HG02943 (cell line): ENCODE measurements at regions not wholly inside any gene's neighbourhood (a gene's known extent, or its start where the extent isn't known, plus 50 kb on each side); places are given as distances from the start of the nearest gene placed in this dataset.
A peak's percentile ranks its signal among the peaks of the same experiment; 100 is the strongest.

Source experiments
- ATAC-seq: cut with Tn5 transposase; IDR thresholded peaks from one replicate; pipeline ENCODE4 v1.9.1; 2021; ENCODE audit warnings: mild to moderate bottlenecking, low read depth, moderate library complexity; ENCODE audit not compliant: unreplicated experiment

DNA sequence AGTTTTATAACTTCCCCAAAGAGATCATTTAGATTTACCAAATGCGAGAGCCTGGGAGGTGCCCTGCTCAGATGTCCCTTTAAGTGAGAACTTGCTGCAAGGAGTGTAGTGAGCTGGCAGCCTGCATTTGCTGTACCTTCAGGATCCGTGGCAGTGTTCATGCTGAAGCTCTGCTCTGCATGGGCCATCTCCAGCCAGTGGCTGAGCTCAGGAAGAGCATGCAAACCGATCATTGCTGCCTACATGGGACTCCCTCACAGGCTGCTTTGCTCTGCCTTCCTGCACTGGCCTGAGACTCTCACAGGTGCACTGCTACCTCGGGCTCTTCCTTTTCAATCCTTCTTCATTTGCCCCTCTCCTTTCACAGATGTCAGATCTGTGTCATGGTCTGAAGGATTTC lies 152.0 kb upstream of the SFRP2 start:
- ATAC-seq = no peak

DNA sequence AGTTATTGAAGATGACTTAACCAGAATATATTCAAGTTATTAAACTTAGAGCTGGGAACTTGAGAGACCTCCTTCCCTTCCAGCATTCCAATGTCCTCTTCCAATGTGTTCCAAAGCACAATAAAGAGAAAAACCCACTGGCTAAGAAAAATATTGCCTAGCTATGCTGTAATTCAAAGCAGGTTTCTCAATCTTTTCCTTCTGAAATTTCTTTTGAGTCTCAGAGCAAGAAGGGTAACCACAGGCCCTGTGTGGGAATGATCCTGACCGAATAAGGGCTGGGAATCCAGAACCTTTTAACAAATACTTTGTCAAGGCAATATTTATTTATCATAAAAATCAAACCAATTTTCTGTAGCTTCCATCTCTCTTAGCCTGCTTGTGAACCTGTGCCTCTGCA lies 150.7 kb upstream of the SFRP2 start:
- ATAC-seq = no peak

DNA sequence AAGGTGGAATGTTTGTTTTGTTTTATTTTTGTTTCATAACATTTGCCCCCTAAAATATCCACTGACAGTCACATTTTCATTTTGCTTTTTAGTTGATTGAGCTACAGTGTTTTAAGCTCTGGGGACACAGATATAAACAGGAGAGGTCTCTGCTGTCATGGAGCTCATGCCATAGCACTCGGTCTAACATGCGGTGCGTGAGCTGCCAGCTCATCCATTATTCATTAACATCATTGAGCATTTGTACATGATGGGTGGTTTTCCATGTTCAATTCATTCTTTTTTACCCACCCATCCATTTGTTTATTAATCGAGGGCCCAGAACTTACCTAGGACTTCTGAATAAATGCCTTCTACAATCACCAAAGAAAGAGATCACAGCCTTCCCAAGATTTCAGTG lies 150.1 kb upstream of the SFRP2 start:
- no peak for ATAC-seq

DNA sequence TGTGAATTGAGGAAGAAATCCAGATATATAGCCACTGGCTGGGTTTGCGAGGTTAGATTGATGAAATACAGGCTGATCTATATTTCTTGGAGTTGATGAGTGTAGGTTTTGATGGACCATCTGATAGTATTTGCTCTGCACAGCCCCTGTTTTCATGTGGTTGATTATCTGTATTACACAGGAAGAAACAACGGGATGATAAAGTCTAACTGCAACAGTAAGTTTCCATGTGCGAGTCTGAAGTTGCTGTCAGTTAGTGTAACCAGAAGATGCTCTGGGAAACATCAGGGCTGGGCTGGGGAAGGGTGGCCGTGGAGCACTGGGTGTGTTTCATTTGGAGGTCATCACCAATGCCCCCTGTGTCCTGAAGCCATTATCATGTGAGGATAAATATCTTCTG lies 148.4 kb upstream of the SFRP2 start:
- no peak for ATAC-seq

DNA sequence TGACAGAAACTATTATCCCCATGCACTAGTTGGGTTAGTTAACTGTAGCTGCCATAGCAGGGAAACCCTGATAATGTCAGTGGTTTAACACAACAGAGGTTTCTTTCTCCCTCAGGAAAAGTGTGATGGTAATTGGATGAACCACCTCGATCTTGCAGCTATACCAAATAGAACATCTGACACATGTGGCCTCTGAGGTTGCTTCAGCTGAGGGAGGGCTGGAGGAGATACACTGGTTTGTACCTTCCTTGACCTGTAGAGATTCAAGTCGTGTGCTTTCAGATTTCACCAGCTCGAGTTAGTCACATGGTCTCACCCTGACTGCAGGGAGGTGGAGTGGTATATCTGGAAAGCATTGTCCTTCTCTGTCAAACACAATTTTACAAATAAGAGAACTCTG lies 147.2 kb upstream of the SFRP2 start:
- ATAC-seq = no peak

DNA sequence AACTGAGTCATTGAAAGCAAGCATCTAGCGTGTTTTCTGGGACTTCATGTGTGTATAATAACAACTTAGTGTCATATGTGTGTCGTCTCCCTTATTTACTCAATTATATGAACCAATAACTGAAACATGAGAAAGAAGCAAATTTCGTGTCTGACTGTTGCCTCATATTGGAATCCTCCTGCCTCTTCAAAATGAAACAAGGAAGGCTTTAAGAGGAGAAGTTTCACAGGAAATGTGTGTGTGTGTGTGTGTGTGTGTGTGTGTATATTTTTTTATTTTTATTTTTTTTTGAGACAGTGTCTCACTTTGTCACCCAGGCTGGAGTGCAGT lies 145.8 kb upstream of the SFRP2 start:
- ATAC-seq = no peak

DNA sequence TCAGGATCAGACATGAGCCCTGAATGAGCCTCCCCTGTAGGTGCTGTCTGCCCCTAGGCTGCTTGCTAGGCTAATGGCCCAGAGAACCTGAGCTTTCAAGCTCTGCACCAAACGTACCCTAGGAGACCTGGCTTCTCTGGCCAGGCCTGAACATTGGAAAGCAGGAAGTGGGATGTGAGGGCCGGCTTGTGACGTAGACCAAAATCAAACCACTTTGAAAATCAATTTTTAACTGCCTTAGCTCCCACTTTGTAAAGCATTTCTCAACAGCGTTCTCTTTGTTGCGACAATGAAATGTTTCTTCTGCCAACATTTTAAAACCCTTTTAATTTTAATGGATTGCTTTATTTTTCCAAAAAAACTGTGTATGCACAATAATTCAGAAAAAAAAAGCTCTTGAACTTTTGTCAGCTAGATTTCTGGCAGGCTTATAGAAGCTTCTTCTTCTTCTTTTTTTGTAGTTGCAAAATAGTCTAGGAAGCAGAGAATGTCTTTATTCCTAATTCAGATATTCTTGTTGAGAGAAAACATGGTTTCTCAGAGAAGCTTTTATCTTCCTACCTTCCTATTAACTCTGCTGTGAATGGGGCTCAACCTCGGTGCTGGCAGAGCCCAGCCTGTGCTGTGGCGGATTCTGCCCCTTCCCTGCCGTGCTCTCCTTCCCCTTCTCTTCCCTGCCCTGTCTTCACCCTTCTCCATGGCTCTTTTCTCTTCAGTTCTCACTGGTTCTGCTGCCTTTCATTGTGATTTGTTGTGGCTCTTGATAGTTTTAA lies 145.2 kb upstream of the SFRP2 start:
- ATAC-seq = no peak

GRCh38 chr4:153931804-153932203 lies 142.9 kb upstream of the SFRP2 start:
- ATAC-seq = no peak

- no peak for ATAC-seq
Observed at GRCh38 chr4:153929675-153930074, 140.8 kb upstream of the SFRP2 start.

- ATAC-seq = no peak
Observed at GRCh38 chr4:153927451-153927850, 138.6 kb upstream of the SFRP2 start.

DNA sequence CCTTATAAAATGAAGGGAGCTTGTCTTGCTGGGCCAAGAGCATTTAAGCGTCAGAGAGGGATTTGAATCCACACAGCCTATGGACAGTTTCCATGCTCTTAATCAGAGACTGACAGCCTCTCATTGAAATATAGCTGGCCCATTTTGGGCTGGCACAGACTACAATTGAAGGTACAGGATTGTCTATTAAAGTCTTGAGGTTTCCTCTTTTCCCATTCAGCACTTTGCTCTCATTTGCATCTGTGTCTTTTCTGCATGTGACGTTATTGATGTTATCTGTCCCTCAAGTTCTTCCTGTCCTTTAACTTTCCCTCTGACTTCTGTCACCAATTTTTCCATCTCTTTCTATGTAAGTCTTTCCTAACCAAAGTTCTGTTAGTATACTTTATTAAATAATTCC lies 133.3 kb upstream of the SFRP2 start:
- no peak for ATAC-seq

- no peak for ATAC-seq
Observed at GRCh38 chr4:153919667-153920066, 130.8 kb upstream of the SFRP2 start.

- peak; percentile 96 for ATAC-seq
Observed at GRCh38 chr4:153916273-153916755, 127.4 kb upstream of the SFRP2 start.

DNA sequence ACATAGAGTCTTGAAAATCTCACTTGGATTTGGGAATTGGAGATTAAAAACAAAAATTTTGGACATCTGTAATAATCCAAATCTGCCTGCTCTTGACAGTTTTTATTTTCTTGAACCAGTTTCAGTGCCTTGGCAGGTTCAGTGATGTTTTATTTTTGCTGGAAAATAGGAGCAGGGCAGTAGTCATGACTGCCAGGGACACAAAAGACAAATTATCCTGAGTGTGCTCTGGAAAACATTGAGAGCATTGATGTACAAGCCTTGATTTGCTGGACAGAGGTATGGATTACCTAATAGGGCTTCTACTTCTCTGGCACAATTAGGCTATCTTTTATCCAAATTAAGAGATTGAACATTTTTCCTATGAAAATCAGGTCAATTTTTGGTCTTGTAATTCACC lies 123.4 kb upstream of the SFRP2 start:
- ATAC-seq = no peak

- no peak for ATAC-seq
Observed at GRCh38 chr4:153909672-153910071, 120.8 kb upstream of the SFRP2 start.

DNA sequence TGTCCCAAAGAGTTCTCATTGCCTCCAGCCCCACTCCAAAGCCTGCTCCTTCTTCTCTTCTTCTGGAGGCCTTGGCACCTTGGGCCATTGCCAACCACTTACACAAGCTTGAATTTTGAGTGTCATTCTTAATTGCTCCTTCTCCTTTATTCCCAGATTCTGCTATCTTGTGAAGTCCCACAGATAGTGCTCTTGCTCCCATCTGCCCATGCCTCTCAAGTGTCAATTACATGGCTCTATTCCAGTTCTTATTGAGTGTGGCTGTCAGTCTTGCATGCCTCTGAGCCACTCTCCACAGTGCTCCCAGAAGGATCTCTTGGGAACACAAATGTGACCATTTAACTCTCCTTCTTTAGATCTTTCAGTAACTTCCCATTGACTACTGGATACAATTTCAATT lies 117.3 kb upstream of the SFRP2 start:
- no peak for ATAC-seq

- no peak for ATAC-seq
Observed at GRCh38 chr4:153905231-153905630, 116.3 kb upstream of the SFRP2 start.

GRCh38 chr4:153904011-153904410 lies 115.1 kb upstream of the SFRP2 start:
- no peak for ATAC-seq

DNA sequence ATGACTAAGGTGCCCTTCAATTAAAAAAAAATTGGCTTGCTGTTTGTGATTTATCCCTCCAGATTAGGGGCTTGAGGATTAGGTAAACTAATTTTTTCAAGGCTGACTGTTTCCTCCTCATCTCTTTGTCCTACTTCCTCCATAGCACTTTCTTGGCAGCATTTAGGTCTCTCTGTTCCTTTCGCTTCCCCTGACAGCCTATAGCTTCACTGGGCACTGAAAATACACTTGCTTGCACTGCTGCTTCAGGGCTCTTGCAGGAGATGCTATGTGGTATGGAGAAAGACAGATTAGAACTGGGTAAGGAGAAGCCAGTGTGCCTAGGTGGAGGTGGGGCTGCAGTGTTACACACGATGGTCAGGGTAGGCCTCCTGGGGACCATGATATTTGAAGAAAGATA lies 112.3 kb upstream of the SFRP2 start:
- no peak for ATAC-seq

DNA sequence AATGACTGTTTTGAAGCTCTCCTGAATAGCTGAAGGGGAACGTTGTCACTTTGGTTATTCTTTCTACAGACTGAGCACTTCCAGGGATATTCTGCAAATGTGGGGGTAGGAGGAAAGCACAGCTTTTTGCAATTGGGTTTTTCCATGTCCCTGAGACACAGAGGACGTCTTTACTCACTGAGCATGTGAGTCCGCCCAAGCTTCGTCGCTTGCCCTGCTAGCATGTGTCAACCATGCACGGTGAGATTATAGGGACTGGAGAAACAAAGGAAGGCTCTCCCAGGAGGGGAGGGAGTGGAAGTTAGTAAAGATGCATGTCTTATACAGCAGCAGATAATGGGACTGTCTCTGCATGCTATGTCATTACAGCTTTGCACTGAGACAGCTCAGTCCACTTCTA lies 111.5 kb upstream of the SFRP2 start:
- ATAC-seq = no peak

DNA sequence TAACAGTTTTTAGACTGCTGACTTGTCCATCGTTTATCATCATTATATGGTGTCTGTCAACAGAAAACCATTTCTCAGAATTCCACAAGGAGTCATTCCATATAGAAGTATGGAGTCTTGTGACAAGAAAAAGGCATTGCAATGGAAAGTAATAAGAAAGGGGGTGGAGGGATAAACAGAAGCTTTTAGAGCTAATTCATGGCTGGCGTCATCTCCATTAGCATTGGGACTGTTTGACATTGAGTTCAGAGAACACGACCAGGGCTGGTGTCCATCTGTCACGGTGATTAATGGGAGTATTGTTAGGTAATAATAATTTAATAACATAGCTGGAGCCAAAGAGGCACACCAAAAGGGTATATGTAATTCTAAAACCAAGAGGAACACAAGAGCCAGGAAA lies 101.9 kb upstream of the SFRP2 start:
- no peak for ATAC-seq

- no peak for ATAC-seq
Observed at GRCh38 chr4:153887217-153887616, 98.3 kb upstream of the SFRP2 start.

DNA sequence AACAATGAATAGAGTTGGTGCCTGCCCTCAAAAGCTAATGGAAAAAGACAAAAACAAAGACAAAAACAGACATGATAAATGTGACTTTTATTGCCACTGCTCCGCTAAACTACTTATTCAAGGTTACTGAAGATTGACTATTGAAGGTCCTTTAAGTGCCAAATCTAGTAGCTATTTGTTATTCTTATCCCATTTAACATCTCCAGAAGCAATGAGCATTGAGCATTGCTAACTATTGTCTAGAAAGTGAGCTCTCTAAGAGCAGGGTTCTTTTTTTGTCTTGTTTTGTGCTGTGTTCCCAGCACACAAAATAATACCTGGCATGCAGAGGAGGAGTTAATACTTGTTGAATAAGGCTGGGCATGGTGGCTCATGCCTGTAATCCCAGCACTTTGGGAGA lies 95.4 kb upstream of the SFRP2 start:
- no peak for ATAC-seq
